IMR-90 (cell line): ENCODE measurements at regions not wholly inside any gene's neighbourhood (a gene's known extent, or its start where the extent isn't known, plus 50 kb on each side); places are given as distances from the start of the nearest gene placed in this dataset.

Experiments
- ATAC-seq: fragments of 200-7000 bp; cut with Tn5 transposase; 2 replicates; pipeline ENCODE4 v1.9.1; 2020; ENCODE audit warnings: low read depth, mild to moderate bottlenecking, moderate library complexity
- BruUV-seq: library from RNA; stranded (reverse); fragments of 400-500 nt; replicated peaks from 2 replicates; lab custom pipeline; 2021; lab: Mats Ljungman, UMichigan
- CTCF ChIA-PET: fragments of 300-600 bp; formaldehyde crosslinking; extraction: SDS; loops from one replicate; lab custom pipeline; 2021; ENCODE audit warnings: antibody characterized with exemption; lab: Yijun Ruan, JAX
- POLR2A ChIA-PET: fragments of 300-600 bp; sonication (Branson Sonifier 250); formaldehyde crosslinking; loops from one replicate; lab custom pipeline; 2022; ENCODE audit warnings: antibody characterized with exemption; ENCODE audit not compliant: unreplicated experiment; lab: Charles Lee
- DNase-seq: peaks from one replicate; pipeline ENCODE4 v3.0.0; 2013
- H2AFZ ChIP-seq: replicated peaks from 2 replicates; pipeline ENCODE3; 2013; ENCODE audit warnings: low read length, mild to moderate bottlenecking; ENCODE audit not compliant: poor library complexity
- H2AK5ac ChIP-seq: 2 replicates; pipeline ENCODE4 v1.6.1; 2013; ENCODE audit warnings: low read depth, low read length, inconsistent platforms
- H2AK9ac ChIP-seq: replicated peaks from 2 replicates; pipeline ENCODE3; 2013; ENCODE audit warnings: mild to moderate bottlenecking, low read depth, low read length, moderate library complexity; ENCODE audit not compliant: poor library complexity
- H2BK120ac ChIP-seq: 2 replicates; pipeline ENCODE4 v1.6.1; 2013; ENCODE audit warnings: low read depth, low read length, inconsistent platforms
- H2BK15ac ChIP-seq: 3 replicates; pipeline ENCODE4 v1.6.1; 2013; ENCODE audit warnings: low read depth, low read length, inconsistent platforms
- H2BK20ac ChIP-seq: 2 replicates; pipeline ENCODE4 v1.6.1; 2013; ENCODE audit warnings: low read depth, mild to moderate bottlenecking, inconsistent platforms, low read length, moderate library complexity
- H2BK5ac ChIP-seq: 2 replicates; pipeline ENCODE4 v1.6.1; 2013; ENCODE audit warnings: mild to moderate bottlenecking, low read depth, low read length, inconsistent platforms; ENCODE audit not compliant: poor library complexity, severe bottlenecking
- H3K14ac ChIP-seq: replicated peaks from 2 replicates; pipeline ENCODE4 v1.6.1; 2013; ENCODE audit warnings: low read depth, low read length, inconsistent platforms
- H3K18ac ChIP-seq: 2 replicates; pipeline ENCODE4 v1.6.1; 2013; ENCODE audit warnings: low read depth, low read length, control low read depth
- H3K23ac ChIP-seq: 2 replicates; pipeline ENCODE4 v1.6.1; 2013; ENCODE audit warnings: low read depth, low read length, inconsistent platforms
- H3K27ac ChIP-seq: 2 replicates; pipeline ENCODE4 v1.5.1; 2013; ENCODE audit warnings: mild to moderate bottlenecking, control low read depth, low read length; ENCODE audit not compliant: insufficient read depth
- H3K27me3 ChIP-seq: 2 replicates; pipeline ENCODE4 v1.6.1; 2013; ENCODE audit warnings: low read length; ENCODE audit not compliant: control insufficient read depth, insufficient read depth
- H3K36me3 ChIP-seq: 2 replicates; pipeline ENCODE4 v1.6.1; 2013; ENCODE audit warnings: low read length, mixed read lengths; ENCODE audit not compliant: control insufficient read depth, insufficient read depth
- H3K4ac ChIP-seq: 2 replicates; pipeline ENCODE4 v1.6.1; 2013; ENCODE audit warnings: low read depth, low read length, inconsistent platforms
- H3K4me1 ChIP-seq: 2 replicates; pipeline ENCODE4 v1.6.1; 2013; ENCODE audit warnings: low read length, mixed read lengths; ENCODE audit not compliant: control insufficient read depth, insufficient read depth
- H3K4me2 ChIP-seq: 2 replicates; pipeline ENCODE4 v1.6.1; 2013; ENCODE audit warnings: low read depth, mild to moderate bottlenecking, control low read depth, low read length, moderate library complexity
- H3K4me3 ChIP-seq: 2 replicates; pipeline ENCODE4 v1.5.1; 2013; ENCODE audit warnings: low read depth, mild to moderate bottlenecking, control low read depth, low read length, moderate library complexity; ENCODE audit not compliant: insufficient read depth
- H3K56ac ChIP-seq: 2 replicates; pipeline ENCODE4 v1.6.1; 2013; ENCODE audit warnings: low read length, inconsistent platforms; ENCODE audit not compliant: insufficient read depth; ENCODE audit errors: extremely low read depth
- H3K79me1 ChIP-seq, 2 experiments: 2 replicates each; pipeline ENCODE4 v1.6.1; 2013; ENCODE audit warnings: low read length in 2 of 2, inconsistent platforms in 1 of 2, low read depth in 1 of 2
- H3K9ac ChIP-seq: 2 replicates; pipeline ENCODE4 v1.6.1; 2013; ENCODE audit warnings: low read depth, low read length, control low read depth
- H3K9me1 ChIP-seq: 2 replicates; pipeline ENCODE4 v1.6.1; 2013; ENCODE audit warnings: low read length, inconsistent platforms; ENCODE audit not compliant: insufficient read depth
- H3K9me3 ChIP-seq: 2 replicates; pipeline ENCODE4 v1.6.1; 2013; ENCODE audit warnings: low read length; ENCODE audit not compliant: control insufficient read depth, insufficient read depth
- H4K20me1 ChIP-seq: 2 replicates; pipeline ENCODE4 v1.6.1; 2013; ENCODE audit warnings: low read length, inconsistent platforms; ENCODE audit not compliant: insufficient read depth
- H4K5ac ChIP-seq: 2 replicates; pipeline ENCODE4 v1.6.1; 2013; ENCODE audit warnings: mild to moderate bottlenecking, low read depth, low read length, control low read depth
- H4K8ac ChIP-seq, 2 experiments: 2 replicates each; pipeline ENCODE4 v1.6.1; 2013; ENCODE audit warnings: low read depth in 2 of 2, low read length in 2 of 2, control low read depth in 1 of 2, inconsistent platforms in 1 of 2
- H4K91ac ChIP-seq: 2 replicates; pipeline ENCODE4 v1.6.1; 2013; ENCODE audit warnings: low read depth, low read length, inconsistent platforms; ENCODE audit not compliant: insufficient read depth
- BHLHE40 ChIP-seq: fragments of 150-350 bp; IDR thresholded peaks from 2 replicates; pipeline ENCODE4 v1.6.1; 2016; ENCODE audit warnings: mild to moderate bottlenecking, low read depth, low read length
- CHD1 ChIP-seq: IDR thresholded peaks from 2 replicates; pipeline ENCODE4 v1.6.1; 2012; ENCODE audit warnings: low read depth, low read length, improper control_type of control experiment
- MAFK ChIP-seq: IDR thresholded peaks from 2 replicates; pipeline ENCODE4 v1.6.1; 2012; ENCODE audit warnings: low read depth, low read length, improper control_type of control experiment
- MAZ ChIP-seq: IDR thresholded peaks from 2 replicates; pipeline ENCODE4 v1.6.1; 2012; ENCODE audit warnings: low read depth, mild to moderate bottlenecking, low read length, improper control_type of control experiment, moderate library complexity, borderline replicate concordance
- POLR2A ChIP-seq: IDR thresholded peaks from 2 replicates; pipeline ENCODE4 v1.6.1; 2012; ENCODE audit warnings: mild to moderate bottlenecking, low read depth, low read length
- RCOR1 ChIP-seq: IDR thresholded peaks from 2 replicates; pipeline ENCODE4 v1.6.1; 2012; ENCODE audit warnings: mild to moderate bottlenecking, low read length, improper control_type of control experiment; ENCODE audit not compliant: insufficient replicate concordance
- SMC3 ChIP-seq: fragments of 150-350 bp; IDR thresholded peaks from 2 replicates; pipeline ENCODE4 v1.6.1; 2016; ENCODE audit warnings: low read depth, mild to moderate bottlenecking, antibody characterized with exemption, low read length, moderate library complexity
- WGBS, 2 experiments: methylation state at CpG; one replicate each; pipeline versions ENCODE4 v1.1.5 to v1.1.7; 2013; ENCODE audit warnings: missing lambda C conversion rate in 2 of 2; ENCODE audit not compliant: insufficient read length in 1 of 2; ENCODE audit errors: extremely low coverage in 2 of 2; 5-methylcytosine and 5-hydroxymethylcytosine counted together
- dilution Hi-C: fragments of 300-500 bp; cut with HindIII; formaldehyde crosslinking; loops from one replicate; pipeline ENCODE4 v1.14.3; 2018; ENCODE audit warnings: low sequenced_read_pairs; ENCODE audit not compliant: unreplicated experiment
- in situ Hi-C: fragments of 300-500 bp; cut with MboI; formaldehyde crosslinking; loops from 3 replicates; pipeline ENCODE4 v1.14.3; 2019; ENCODE audit warnings: low sequenced_read_pairs, inconsistent platforms, mixed read lengths
- intact Hi-C: fragments of 100-400 bp; cut with micrococcal nuclease; formaldehyde crosslinking; loops from 2 replicates; pipeline ENCODE4 v1.10.0; 2022
- TF ChIP-seq, protein P1 (sequence below): fragments of 150-350 bp; IDR thresholded peaks from 2 replicates; pipeline ENCODE4 v1.6.1; 2016; ENCODE audit warnings: low read depth, mild to moderate bottlenecking, low read length, moderate library complexity, borderline replicate concordance

- no peak overlapping the region for H3K14ac ChIP-seq
- DNase-seq = no peak
- no peaks in the 10 kb centered on the region for H3K4me1 ChIP-seq
- H3K23ac ChIP-seq = no peak overlapping the region
- in situ Hi-C loops (no loop called here), intact Hi-C loops (no loop called here), dilution Hi-C loops (no loop called here)
- no TSS peak for BruUV-seq
- H3K79me1 ChIP-seq = no peaks in the 10 kb centered on the region
- H3K9me1 ChIP-seq = no peaks in the 10 kb centered on the region
- no peak overlapping the region for H3K4ac ChIP-seq
- ChIA-PET POLR2A (no interaction called here), CTCF (no interaction called here)
- no peak for ATAC-seq
- peaks cover 18% of the 10 kb centered on the region for H3K9me3 ChIP-seq
- H2BK20ac ChIP-seq = no peak overlapping the region
- no peak overlapping the region for H4K91ac ChIP-seq
- H2AFZ ChIP-seq = no peak overlapping the region
- H4K20me1 ChIP-seq = no peaks in the 10 kb centered on the region
- H2BK5ac ChIP-seq = no peak overlapping the region
- no peak overlapping the region for H4K8ac ChIP-seq
- TF ChIP-seq MAFK (no peak), MAZ (no peak), CHD1 (no peak), BHLHE40 (no peak), SMC3 (no peak), RCOR1 (no peak), POLR2A (no peak)
- TF ChIP-seq, protein P1, sequence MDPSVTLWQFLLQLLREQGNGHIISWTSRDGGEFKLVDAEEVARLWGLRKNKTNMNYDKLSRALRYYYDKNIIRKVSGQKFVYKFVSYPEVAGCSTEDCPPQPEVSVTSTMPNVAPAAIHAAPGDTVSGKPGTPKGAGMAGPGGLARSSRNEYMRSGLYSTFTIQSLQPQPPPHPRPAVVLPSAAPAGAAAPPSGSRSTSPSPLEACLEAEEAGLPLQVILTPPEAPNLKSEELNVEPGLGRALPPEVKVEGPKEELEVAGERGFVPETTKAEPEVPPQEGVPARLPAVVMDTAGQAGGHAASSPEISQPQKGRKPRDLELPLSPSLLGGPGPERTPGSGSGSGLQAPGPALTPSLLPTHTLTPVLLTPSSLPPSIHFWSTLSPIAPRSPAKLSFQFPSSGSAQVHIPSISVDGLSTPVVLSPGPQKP = no peak
- no peak overlapping the region for H3K9ac ChIP-seq
- H3K18ac ChIP-seq = no peak overlapping the region
- no peaks in the 10 kb centered on the region for H3K27me3 ChIP-seq
- H2BK120ac ChIP-seq = no peak overlapping the region
- no peak overlapping the region for H3K4me3 ChIP-seq
- H2BK15ac ChIP-seq = no peak overlapping the region
- WGBS, 2 experiments = 20% methylated on average over 2 of the region's 8 CpGs; no CpG with 5 or more reads in 1 of the 2 experiments
- H3K4me2 ChIP-seq = no peak overlapping the region
- H2AK5ac ChIP-seq = no peak overlapping the region
- H3K56ac ChIP-seq = no peak overlapping the region
- H3K36me3 ChIP-seq = no peaks in the 10 kb centered on the region
- H3K27ac ChIP-seq = no peak overlapping the region
- H2AK9ac ChIP-seq = no peak overlapping the region
- H4K5ac ChIP-seq = no peak overlapping the region
Measured at GRCh38 chr14:48035836-48036235, 360.4 kb upstream of the MDGA2 start.
